Loucy (cell line): ENCODE measurements at regions not wholly inside any gene's neighbourhood (a gene's known extent, or its start where the extent isn't known, plus 50 kb on each side); places are given as distances from the start of the nearest gene placed in this dataset.

Experiments used
- H2AFZ ChIP-seq: fragments of 200-600 bp; sonication (generic); 2 replicates; pipeline ENCODE4 v1.6.0; 2016; ENCODE audit warnings: antibody characterized with exemption, mild to moderate bottlenecking, low read length, moderate library complexity
- H3F3A ChIP-seq: fragments of 200-600 bp; 2 replicates; pipeline ENCODE4 v1.6.0; 2016; ENCODE audit warnings: antibody characterized with exemption, low read depth, mild to moderate bottlenecking
- H3K27me3 ChIP-seq: fragments of 200-600 bp; sonication (generic); 2 replicates; pipeline ENCODE4 v1.6.1; 2014; ENCODE audit warnings: low read length, mild to moderate bottlenecking; ENCODE audit not compliant: insufficient read depth, poor library complexity, severe bottlenecking
- H3K36me3 ChIP-seq: fragments of 200-600 bp; sonication (generic); 2 replicates; pipeline ENCODE4 v1.6.1; 2016; ENCODE audit warnings: low read length; ENCODE audit not compliant: insufficient read depth
- H3K4me1 ChIP-seq: fragments of 200-600 bp; sonication (generic); 2 replicates; pipeline ENCODE4 v1.5.1; 2014; ENCODE audit warnings: low read length, mild to moderate bottlenecking; ENCODE audit not compliant: insufficient read depth, poor library complexity, severe bottlenecking
- H3K4me2 ChIP-seq: fragments of 200-600 bp; sonication (generic); 2 replicates; pipeline ENCODE4 v1.6.0; 2014; ENCODE audit warnings: antibody characterized with exemption, low read length, low read depth, mild to moderate bottlenecking; ENCODE audit not compliant: poor library complexity, severe bottlenecking
- H3K4me3 ChIP-seq: fragments of 200-600 bp; sonication (generic); 2 replicates; pipeline ENCODE4 v1.5.1; 2014; ENCODE audit warnings: low read length, mild to moderate bottlenecking, mixed read lengths; ENCODE audit not compliant: poor library complexity, severe bottlenecking
- H3K79me2 ChIP-seq: fragments of 200-600 bp; sonication (generic); 2 replicates; pipeline ENCODE4 v1.6.1; 2014; ENCODE audit warnings: low read length; ENCODE audit not compliant: insufficient read depth
- H3K9ac ChIP-seq: fragments of 200-600 bp; sonication (generic); 2 replicates; pipeline ENCODE4 v1.6.0; 2014; ENCODE audit warnings: mild to moderate bottlenecking, low read depth, low read length, moderate library complexity; ENCODE audit not compliant: poor library complexity, severe bottlenecking
- H3K9me2 ChIP-seq: fragments of 200-600 bp; sonication (generic); replicated peaks from 2 replicates; pipeline ENCODE4 v1.6.1; 2016; ENCODE audit warnings: low read depth, low read length, mixed read lengths
- H3K9me3 ChIP-seq: fragments of 200-600 bp; sonication (generic); 2 replicates; pipeline ENCODE4 v1.6.1; 2014; ENCODE audit warnings: mild to moderate bottlenecking, antibody characterized with exemption, low read length, low read depth; ENCODE audit not compliant: insufficient read depth
- H4K20me1 ChIP-seq: fragments of 200-600 bp; sonication (generic); 2 replicates; pipeline ENCODE4 v1.6.0; 2014; ENCODE audit warnings: antibody characterized with exemption, low read length, mild to moderate bottlenecking; ENCODE audit not compliant: insufficient read depth, poor library complexity, severe bottlenecking
- CTCF ChIP-seq: fragments of 200-600 bp; sonication (generic); conservative IDR thresholded peaks from 2 replicates; pipeline ENCODE4 v1.5.1; 2014; ENCODE audit warnings: mild to moderate bottlenecking, antibody characterized with exemption, low read length
- EZH2phosphoT487 ChIP-seq: fragments of 200-600 bp; IDR thresholded peaks from 2 replicates; pipeline ENCODE4 v1.6.1; 2018; ENCODE audit warnings: antibody characterized with exemption, mild to moderate bottlenecking, moderate library complexity, borderline replicate concordance

- Histone ChIP-seq H3K9me3 (peaks cover 8% of the 10 kb centered on the region; the same call in 1 of the 2 replicates), H3F3A (no peaks in the 10 kb centered on the region), H3K9me2 (no peaks in the 10 kb centered on the region), H4K20me1 (no peaks in the 10 kb centered on the region), H3K36me3 (no peaks in the 10 kb centered on the region), H3K27me3 (no peaks in the 10 kb centered on the region), H3K4me2 (no peak overlapping the region), H3K79me2 (no peaks in the 10 kb centered on the region), H3K4me1 (no peaks in the 10 kb centered on the region), H3K9ac (no peak overlapping the region), H3K4me3 (no peak overlapping the region), H2AFZ (no peak overlapping the region)
- TF ChIP-seq CTCF (no peak), EZH2phosphoT487 (no peak)
Measured at GRCh38 chr10:128466831-128467371, 340.7 kb upstream of the MKI67 start.

DNA sequence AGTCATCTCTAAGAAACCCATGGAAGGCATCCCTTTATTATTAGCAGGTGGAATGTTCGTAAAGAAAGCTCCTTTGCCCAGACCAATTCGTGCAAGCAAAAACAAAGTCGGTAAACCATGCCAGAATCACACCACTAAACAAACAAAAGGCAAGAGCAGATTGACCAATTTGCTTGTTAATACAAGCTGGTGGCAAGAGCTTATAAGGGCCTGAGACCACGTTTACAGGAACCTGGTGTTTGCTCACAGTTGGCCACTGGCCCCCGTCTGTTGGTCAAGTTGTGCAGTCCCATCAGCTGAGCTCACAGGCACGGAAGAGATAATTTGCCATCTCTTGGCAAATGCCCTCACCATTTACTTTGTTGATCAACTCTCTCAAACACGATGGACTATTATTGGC, 342.2 kb upstream of the MKI67 start:
- Histone ChIP-seq H3K27me3 (no peaks in the 10 kb centered on the region), H3K9ac (no peak overlapping the region), H3K36me3 (no peaks in the 10 kb centered on the region), H3K9me3 (peaks cover 8% of the 10 kb centered on the region; the same call in 1 of the 2 replicates), H3K4me2 (no peak overlapping the region), H3K4me3 (no peak overlapping the region), H3K79me2 (no peaks in the 10 kb centered on the region), H3K9me2 (no peaks in the 10 kb centered on the region), H3K4me1 (no peaks in the 10 kb centered on the region), H3F3A (no peaks in the 10 kb centered on the region), H4K20me1 (no peaks in the 10 kb centered on the region), H2AFZ (no peak overlapping the region)
- no peak for TF ChIP-seq CTCF
- TF ChIP-seq EZH2phosphoT487, result no peak

DNA sequence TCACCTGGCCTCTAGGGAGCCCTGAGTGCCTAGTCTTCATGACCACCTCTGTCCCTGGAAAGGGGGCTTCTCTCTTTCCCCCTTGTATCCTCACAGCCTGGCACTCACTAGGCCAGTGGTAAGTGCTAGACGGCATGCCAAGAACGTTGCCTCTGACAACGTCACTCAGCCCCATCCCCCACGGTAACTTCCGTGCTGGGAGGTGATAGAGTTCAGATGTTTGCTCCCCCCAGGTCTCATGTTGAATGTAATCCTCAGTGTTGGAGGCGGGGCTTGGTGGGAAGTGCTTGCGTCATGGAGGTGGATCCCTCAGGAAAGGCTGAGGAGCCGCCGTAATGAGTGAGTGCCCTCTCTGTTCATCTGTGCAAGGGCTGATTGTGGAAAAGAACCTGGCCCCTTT, 343.3 kb upstream of the MKI67 start:
- H3K79me2 ChIP-seq, result no peaks in the 10 kb centered on the region
- no peak overlapping the region for H3K4me2 ChIP-seq
- no peak overlapping the region for H3K4me3 ChIP-seq
- H3K36me3 ChIP-seq, result no peaks in the 10 kb centered on the region
- H3K4me1 ChIP-seq, result no peaks in the 10 kb centered on the region
- no peaks in the 10 kb centered on the region for H3F3A ChIP-seq
- H3K9me2 ChIP-seq, result no peaks in the 10 kb centered on the region
- no peak overlapping the region for H3K9ac ChIP-seq
- H2AFZ ChIP-seq, result no peak overlapping the region
- TF ChIP-seq EZH2phosphoT487 (no peak), CTCF (no peak)
- H4K20me1 ChIP-seq, result no peaks in the 10 kb centered on the region
- no peaks in the 10 kb centered on the region for H3K27me3 ChIP-seq
- peaks cover 5% of the 10 kb centered on the region; the same call in 1 of the 2 replicates for H3K9me3 ChIP-seq
